ENCODE measurements at regions not wholly inside any gene's neighbourhood (a gene's known extent, or its start where the extent isn't known, plus 50 kb on each side); places are given as distances from the start of the nearest gene placed in this dataset.

DNA sequence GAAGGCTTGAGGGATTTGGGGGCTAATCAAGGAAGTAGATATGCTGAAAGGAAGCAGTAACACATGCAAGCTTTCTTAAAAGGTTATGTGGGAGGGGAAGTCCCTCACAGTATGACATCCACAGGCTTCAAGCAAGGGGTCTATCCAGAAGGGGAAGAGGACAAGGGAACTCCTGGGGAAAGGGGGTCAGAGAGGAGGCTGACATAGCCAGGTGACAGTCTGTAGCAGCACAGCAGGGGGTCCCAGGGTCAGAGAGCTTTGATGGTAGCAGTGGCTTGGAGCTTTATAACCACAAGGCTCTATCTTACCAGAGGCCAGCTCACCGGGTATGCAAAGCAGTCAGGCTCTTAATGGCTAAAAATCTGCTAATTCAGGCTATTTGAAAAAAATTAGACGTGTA is 150.6 kb upstream of the NSMCE3 start:
- H3K27ac Mint-ChIP-seq, result no peak overlapping the region
- no peak for TF ChIP-seq CTCF (IDR thresholded peaks at IDR 0.05; ENCODE audit: unreplicated experiment)
- DNase-seq (ENCODE audit: low spot score in 2 of 2, unreplicated experiment in 2 of 2), result no peak
- no peak overlapping the region for H3K4me3 Mint-ChIP-seq
- H3K9me3 Mint-ChIP-seq, result no peaks in the 10 kb centered on the region
- H3K4me1 Mint-ChIP-seq, result no peaks in the 10 kb centered on the region
- no peaks in the 10 kb centered on the region for H3K36me3 Mint-ChIP-seq
- H3K27me3 Mint-ChIP-seq (ENCODE audit: low read depth), result peaks cover 2% of the 10 kb centered on the region

DNA sequence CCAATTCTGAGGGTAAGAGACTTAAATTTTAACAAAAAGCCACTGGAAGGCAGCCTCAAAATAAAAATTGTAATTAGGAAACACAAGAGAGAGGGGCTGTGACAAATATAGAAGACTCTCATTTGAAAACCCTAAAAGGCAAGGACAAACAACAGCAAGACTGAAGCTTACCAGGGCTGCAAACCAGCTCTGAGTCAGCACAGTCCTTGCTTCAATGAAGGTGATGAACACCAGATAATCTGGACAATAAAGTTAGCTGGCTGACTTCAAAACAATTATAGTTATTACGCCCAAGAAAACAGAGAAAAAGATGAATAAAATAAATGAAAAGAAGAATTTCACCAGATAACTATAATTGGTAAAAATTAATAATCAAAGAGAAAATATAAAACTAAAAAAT is 149.3 kb upstream of the NSMCE3 start:
- Mint-ChIP-seq H3K27me3 (ENCODE audit: low read depth) (peaks cover 6% of the 10 kb centered on the region), H3K4me1 (no peaks in the 10 kb centered on the region), H3K4me3 (no peak overlapping the region), H3K27ac (no peak overlapping the region), H3K36me3 (no peaks in the 10 kb centered on the region), H3K9me3 (no peaks in the 10 kb centered on the region)
- TF ChIP-seq CTCF (IDR thresholded peaks at IDR 0.05; ENCODE audit: unreplicated experiment), result no peak
- DNase-seq (ENCODE audit: low spot score in 2 of 2, unreplicated experiment in 2 of 2), result no peak

GRCh38 chr15:29418178-29418577 is 148.6 kb upstream of the NSMCE3 start:
- H3K36me3 Mint-ChIP-seq, result no peaks in the 10 kb centered on the region
- H3K27me3 Mint-ChIP-seq (ENCODE audit: low read depth), result peaks cover 6% of the 10 kb centered on the region
- DNase-seq (ENCODE audit: low spot score in 2 of 2, unreplicated experiment in 2 of 2), result no peak
- no peak for TF ChIP-seq CTCF (IDR thresholded peaks at IDR 0.05; ENCODE audit: unreplicated experiment)
- H3K4me1 Mint-ChIP-seq, result no peaks in the 10 kb centered on the region
- no peaks in the 10 kb centered on the region for H3K9me3 Mint-ChIP-seq
- no peak overlapping the region for H3K4me3 Mint-ChIP-seq
- H3K27ac Mint-ChIP-seq, result no peak overlapping the region

DNA sequence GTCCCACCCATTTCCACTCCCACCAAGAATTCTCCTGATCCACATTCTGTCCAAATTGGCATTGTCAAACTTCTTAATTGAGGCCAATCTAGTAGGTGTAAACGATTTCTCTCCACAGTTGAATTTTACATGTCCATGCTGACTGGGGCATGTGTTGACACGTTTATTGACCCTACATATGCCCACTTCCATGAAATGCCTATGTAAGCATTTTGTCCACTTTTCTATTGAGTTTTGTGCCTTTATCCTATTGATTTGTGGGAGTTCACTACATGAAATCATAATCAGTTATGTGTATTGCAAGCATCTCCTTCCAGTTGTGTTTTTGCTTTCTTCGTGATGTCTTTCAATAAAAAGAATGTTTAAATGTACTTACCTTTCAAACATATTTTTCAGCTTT is 141.7 kb upstream of the NSMCE3 start:
- H3K27ac Mint-ChIP-seq, result no peak overlapping the region
- TF ChIP-seq CTCF (IDR thresholded peaks at IDR 0.05; ENCODE audit: unreplicated experiment), result no peak

GRCh38 chr15:29410338-29410737 is 140.7 kb upstream of the NSMCE3 start:
- no peak for DNase-seq (ENCODE audit: low spot score in 2 of 2, unreplicated experiment in 2 of 2)
- peak overlapping the region; percentile 26 for H3K27ac Mint-ChIP-seq
- no peaks in the 10 kb centered on the region for H3K9me3 Mint-ChIP-seq
- no peaks in the 10 kb centered on the region for H3K36me3 Mint-ChIP-seq
- TF ChIP-seq CTCF (IDR thresholded peaks at IDR 0.05; ENCODE audit: unreplicated experiment), result no peak
- H3K4me1 Mint-ChIP-seq, result peaks cover 5% of the 10 kb centered on the region
- H3K4me3 Mint-ChIP-seq, result no peak overlapping the region
- peaks cover 6% of the 10 kb centered on the region for H3K27me3 Mint-ChIP-seq (ENCODE audit: low read depth)

More for the DNA sequence above, 141.7 kb upstream of the NSMCE3 start:
- peaks cover 6% of the 10 kb centered on the region for H3K27me3 Mint-ChIP-seq (ENCODE audit: low read depth)
- no peak overlapping the region for H3K4me3 Mint-ChIP-seq
- H3K9me3 Mint-ChIP-seq, result no peaks in the 10 kb centered on the region
- H3K36me3 Mint-ChIP-seq, result no peaks in the 10 kb centered on the region
- peaks cover 5% of the 10 kb centered on the region for H3K4me1 Mint-ChIP-seq
- no peak for DNase-seq (ENCODE audit: low spot score in 2 of 2, unreplicated experiment in 2 of 2)

DNA sequence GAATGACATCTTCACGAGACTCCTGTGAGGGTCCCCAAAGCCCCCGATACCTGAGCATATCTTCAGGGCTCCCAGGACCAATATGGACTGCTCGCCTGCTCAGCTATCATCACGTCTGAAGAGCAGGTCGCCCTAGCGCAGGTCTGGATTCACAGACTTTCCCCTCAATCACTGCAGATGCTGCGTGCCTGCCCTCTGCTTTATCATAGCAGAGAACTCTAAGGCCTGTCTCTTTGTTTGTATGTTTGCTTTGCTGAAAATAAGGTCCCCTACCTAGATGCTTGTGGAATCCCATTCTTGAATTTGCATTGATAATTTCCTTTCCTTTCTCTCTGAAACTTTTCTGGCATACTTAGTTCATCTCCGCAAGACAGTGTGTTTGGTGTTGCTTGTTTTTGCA is 140.3 kb upstream of the NSMCE3 start:
- Mint-ChIP-seq H3K9me3 (no peaks in the 10 kb centered on the region), H3K4me1 (peaks cover 5% of the 10 kb centered on the region), H3K27me3 (ENCODE audit: low read depth) (peaks cover 6% of the 10 kb centered on the region), H3K27ac (no peak overlapping the region), H3K4me3 (no peak overlapping the region), H3K36me3 (no peaks in the 10 kb centered on the region)
- no peak for DNase-seq (ENCODE audit: low spot score in 2 of 2, unreplicated experiment in 2 of 2)
- no peak for TF ChIP-seq CTCF (IDR thresholded peaks at IDR 0.05; ENCODE audit: unreplicated experiment)
